BE2C (cell line): ENCODE measurements at regions not wholly inside any gene's neighbourhood (a gene's known extent, or its start where the extent isn't known, plus 50 kb on each side); places are given as distances from the start of the nearest gene placed in this dataset.

Source experiments
- DNase-seq: peaks from one replicate; pipeline ENCODE4 v3.0.0-alpha.2; 2020
- H3K27me3 ChIP-seq: fragments of 250-450 bp; sonication (Bioruptor Pico); 2 replicates; pipeline ENCODE4 v1.5.1; 2020; ENCODE audit warnings: mild to moderate bottlenecking
- H3K36me3 ChIP-seq: fragments of 250-450 bp; sonication (Bioruptor Pico); 2 replicates; pipeline ENCODE4 v1.5.1; 2020; ENCODE audit warnings: mild to moderate bottlenecking
- H3K4me1 ChIP-seq: fragments of 250-450 bp; sonication (Bioruptor Pico); 2 replicates; pipeline ENCODE4 v1.5.1; 2020
- H3K4me3 ChIP-seq: 2 replicates; pipeline ENCODE4 v1.5.1; 2011; ENCODE audit warnings: low read depth, low read length
- H3K9me3 ChIP-seq: fragments of 250-450 bp; sonication (Bioruptor Pico); 2 replicates; pipeline ENCODE4 v1.5.1; 2020
- CTCF ChIP-seq: IDR thresholded peaks from 2 replicates; pipeline ENCODE4 v1.5.1; 2012; ENCODE audit warnings: mild to moderate bottlenecking, low read depth, low read length

- DNase-seq, result no peak
- TF ChIP-seq CTCF, result no peak
- Histone ChIP-seq H3K4me3 (no peak overlapping the region), H3K4me1 (no peaks in the 10 kb centered on the region), H3K27me3 (no peaks in the 10 kb centered on the region), H3K36me3 (no peaks in the 10 kb centered on the region), H3K9me3 (no peaks in the 10 kb centered on the region)
These were observed 396.0 kb downstream of the SEC16B start for GRCh38 chr1:177573901-177574300.

GRCh38 chr1:177571485-177572076, 398.3 kb downstream of the SEC16B start:
- Histone ChIP-seq H3K27me3 (no peaks in the 10 kb centered on the region), H3K4me1 (no peaks in the 10 kb centered on the region), H3K9me3 (no peaks in the 10 kb centered on the region), H3K36me3 (no peaks in the 10 kb centered on the region), H3K4me3 (no peak overlapping the region)
- DNase-seq, result no peak
- TF ChIP-seq CTCF, result no peak

- Histone ChIP-seq H3K36me3 (no peaks in the 10 kb centered on the region), H3K27me3 (no peaks in the 10 kb centered on the region), H3K4me1 (no peaks in the 10 kb centered on the region), H3K4me3 (no peak overlapping the region), H3K9me3 (no peaks in the 10 kb centered on the region)
- no peak for DNase-seq
- TF ChIP-seq CTCF, result no peak
These were observed 398.8 kb downstream of the SEC16B start for GRCh38 chr1:177571076-177571475.

- Histone ChIP-seq H3K9me3 (no peaks in the 10 kb centered on the region), H3K27me3 (no peaks in the 10 kb centered on the region), H3K4me1 (no peaks in the 10 kb centered on the region), H3K36me3 (no peaks in the 10 kb centered on the region), H3K4me3 (no peak overlapping the region)
- TF ChIP-seq CTCF, result no peak
- no peak for DNase-seq
These were observed 398.7 kb downstream of the BRINP2 start for GRCh38 chr1:177569476-177569875.

GRCh38 chr1:177568622-177569021, 397.9 kb downstream of the BRINP2 start:
- Histone ChIP-seq H3K36me3 (no peaks in the 10 kb centered on the region), H3K4me3 (no peak overlapping the region), H3K9me3 (no peaks in the 10 kb centered on the region), H3K27me3 (no peaks in the 10 kb centered on the region), H3K4me1 (no peaks in the 10 kb centered on the region)
- no peak for DNase-seq
- no peak for TF ChIP-seq CTCF

GRCh38 chr1:177567393-177567792, 396.6 kb downstream of the BRINP2 start:
- no peak for TF ChIP-seq CTCF
- Histone ChIP-seq H3K4me3 (no peak overlapping the region), H3K9me3 (no peaks in the 10 kb centered on the region), H3K36me3 (no peaks in the 10 kb centered on the region), H3K27me3 (no peaks in the 10 kb centered on the region), H3K4me1 (no peaks in the 10 kb centered on the region)
- DNase-seq, result no peak
